Nephron progenitor cell (in vitro differentiated cells): ENCODE measurements at regions not wholly inside any gene's neighbourhood (a gene's known extent, or its start where the extent isn't known, plus 50 kb on each side); places are given as distances from the start of the nearest gene placed in this dataset.
A peak's percentile ranks its signal among the peaks of the same experiment; 100 is the strongest.

Experiments
- DNase-seq: peaks from one replicate; pipeline ENCODE4 v3.0.0; 2021
- H3K27ac Mint-ChIP-seq: 2 replicates; pipeline ENCODE4 v1.8.0; 2021; ENCODE audit warnings: mild to moderate bottlenecking, moderate library complexity, mixed read lengths
- H3K27me3 Mint-ChIP-seq: 2 replicates; pipeline ENCODE4 v1.8.0; 2021; ENCODE audit warnings: mild to moderate bottlenecking, low read depth, mixed read lengths; ENCODE audit not compliant: poor library complexity
- H3K36me3 Mint-ChIP-seq: 2 replicates; pipeline ENCODE4 v1.8.0; 2021; ENCODE audit warnings: low read depth, mixed read lengths
- H3K4me1 Mint-ChIP-seq: 2 replicates; pipeline ENCODE4 v1.8.0; 2021; ENCODE audit warnings: mixed read lengths
- H3K4me3 Mint-ChIP-seq: 2 replicates; pipeline ENCODE4 v1.8.0; 2021; ENCODE audit warnings: mild to moderate bottlenecking, moderate library complexity, mixed read lengths
- H3K9me3 Mint-ChIP-seq: 2 replicates; pipeline ENCODE4 v1.8.0; 2021; ENCODE audit warnings: mild to moderate bottlenecking, moderate library complexity, mixed read lengths
- CTCF ChIP-seq: fragments of 200-600 bp; sonication (generic); IDR thresholded peaks from 2 replicates; pipeline ENCODE4 v1.5.0; 2021; ENCODE audit warnings: antibody characterized with exemption

- TF ChIP-seq CTCF, result no peak
- Mint-ChIP-seq H3K27me3 (peaks cover 4% of the 10 kb centered on the region), H3K4me3 (no peak overlapping the region), H3K36me3 (no peaks in the 10 kb centered on the region), H3K27ac (no peak overlapping the region), H3K9me3 (peaks cover 4% of the 10 kb centered on the region), H3K4me1 (peaks cover 76% of the 10 kb centered on the region)
- DNase-seq, result no peak
Observed at GRCh38 chr13:40344270-40345148, 321.9 kb downstream of the FOXO1 start.

DNA sequence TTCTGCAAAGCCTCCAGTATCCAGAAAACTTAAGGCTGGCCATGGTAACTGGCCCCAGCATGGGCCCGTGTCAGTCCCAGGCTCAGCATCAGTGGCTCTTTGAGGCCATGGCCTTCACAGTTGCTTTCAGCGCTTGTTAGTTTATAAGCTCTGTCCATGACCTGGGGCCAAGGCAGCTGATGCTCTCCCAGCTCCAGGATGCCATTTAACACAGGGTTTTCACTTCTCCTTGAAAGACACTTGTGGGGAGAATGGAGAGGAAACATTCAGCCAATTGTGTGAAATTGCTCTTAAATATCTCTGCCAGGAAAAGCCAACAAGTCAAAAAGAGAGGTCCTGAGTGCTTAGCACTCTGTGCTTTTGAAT, 321.3 kb downstream of the FOXO1 start:
- Mint-ChIP-seq H3K4me1 (peaks cover 76% of the 10 kb centered on the region), H3K27ac (no peak overlapping the region), H3K4me3 (no peak overlapping the region), H3K27me3 (peaks cover 6% of the 10 kb centered on the region), H3K36me3 (no peaks in the 10 kb centered on the region), H3K9me3 (peaks cover 4% of the 10 kb centered on the region)
- no peak for TF ChIP-seq CTCF
- no peak for DNase-seq

GRCh38 chr13:40345654-40346372, 320.6 kb downstream of the FOXO1 start:
- peaks cover 4% of the 10 kb centered on the region for H3K9me3 Mint-ChIP-seq
- peaks cover 75% of the 10 kb centered on the region for H3K4me1 Mint-ChIP-seq
- no peaks in the 10 kb centered on the region for H3K36me3 Mint-ChIP-seq
- H3K27me3 Mint-ChIP-seq, result peaks cover 6% of the 10 kb centered on the region
- no peak for DNase-seq
- no peak for TF ChIP-seq CTCF
- H3K27ac Mint-ChIP-seq, result no peak overlapping the region
- H3K4me3 Mint-ChIP-seq, result no peak overlapping the region

- no peak overlapping the region for H3K27ac Mint-ChIP-seq
- peaks cover 6% of the 10 kb centered on the region for H3K27me3 Mint-ChIP-seq
- no peak for TF ChIP-seq CTCF
- no peak overlapping the region for H3K4me3 Mint-ChIP-seq
- peaks cover 75% of the 10 kb centered on the region for H3K4me1 Mint-ChIP-seq
- peaks cover 4% of the 10 kb centered on the region for H3K9me3 Mint-ChIP-seq
- H3K36me3 Mint-ChIP-seq, result no peaks in the 10 kb centered on the region
- no peak for DNase-seq
Observed at GRCh38 chr13:40346592-40346991, 319.8 kb downstream of the FOXO1 start.

- no peak for DNase-seq
- Mint-ChIP-seq H3K27me3 (peaks cover 6% of the 10 kb centered on the region), H3K4me3 (no peak overlapping the region), H3K36me3 (no peaks in the 10 kb centered on the region), H3K27ac (peak overlapping the region; percentile 43), H3K4me1 (peaks cover 76% of the 10 kb centered on the region), H3K9me3 (no peaks in the 10 kb centered on the region)
- no peak for TF ChIP-seq CTCF
Observed at GRCh38 chr13:40348096-40348679, 318.3 kb downstream of the FOXO1 start.
